ENCODE measurements at regions not wholly inside any gene's neighbourhood (a gene's known extent, or its start where the extent isn't known, plus 50 kb on each side); places are given as distances from the start of the nearest gene placed in this dataset.

GRCh38 chr5:72030237-72030636 is 77.0 kb upstream of the MAP1B start:
- TF ChIP-seq CTCF (conservative IDR thresholded peaks at IDR 0.05 in 1 of 2, IDR thresholded peaks at IDR 0.05 in 1 of 2; ENCODE audit: low read depth in 1 of 2, low read length in 2 of 2), result no peak
- no peak for TF ChIP-seq EZH2 (IDR thresholded peaks at IDR 0.05; ENCODE audit: low read length, missing control alignments)
